Uterus (tissue), 2 donors: ENCODE measurements at regions not wholly inside any gene's neighbourhood (a gene's known extent, or its start where the extent isn't known, plus 50 kb on each side); places are given as distances from the start of the nearest gene placed in this dataset.

Source experiments
- POLR2A ChIP-seq, 2 donors: fragments of 450-650 bp; IDR thresholded peaks; one replicate each; pipeline ENCODE4 v1.6.1; 2016; ENCODE audit warnings: antibody characterized with exemption in 2 of 2, mild to moderate bottlenecking in 1 of 2, moderate library complexity in 1 of 2
- TF ChIP-seq, protein P1 (sequence below), 4 experiments: fragments of 200-600 bp in 2 of 4; fragments of 450-650 bp in 2 of 4; sonication (generic) in 2 of 4; IDR thresholded peaks; one replicate each; pipeline ENCODE4 v1.5.1; 2016 to 2019; ENCODE audit warnings: antibody characterized with exemption in 4 of 4, mild to moderate bottlenecking in 2 of 4, moderate library complexity in 1 of 4

DNA sequence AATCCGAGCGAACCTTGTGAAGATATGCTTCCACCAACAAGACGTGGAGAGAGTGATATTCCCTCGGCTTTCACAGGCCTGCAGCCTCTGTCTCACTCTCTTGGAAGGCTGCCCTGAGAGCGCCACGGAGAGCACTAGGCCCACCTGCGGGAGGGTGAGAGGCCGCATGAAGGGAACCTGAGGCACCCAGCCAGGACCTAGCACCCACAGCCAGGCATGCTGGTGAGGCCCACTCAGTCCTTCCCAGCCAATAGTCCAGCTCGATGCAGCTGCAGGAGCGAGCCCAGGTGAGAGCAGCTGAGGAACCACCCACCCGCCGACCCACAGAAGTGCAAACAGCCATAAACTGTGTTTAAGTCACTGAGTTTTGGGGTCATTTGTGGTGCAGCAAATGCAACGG lies 227.2 kb downstream of the QKI start:
- TF ChIP-seq, protein P1, sequence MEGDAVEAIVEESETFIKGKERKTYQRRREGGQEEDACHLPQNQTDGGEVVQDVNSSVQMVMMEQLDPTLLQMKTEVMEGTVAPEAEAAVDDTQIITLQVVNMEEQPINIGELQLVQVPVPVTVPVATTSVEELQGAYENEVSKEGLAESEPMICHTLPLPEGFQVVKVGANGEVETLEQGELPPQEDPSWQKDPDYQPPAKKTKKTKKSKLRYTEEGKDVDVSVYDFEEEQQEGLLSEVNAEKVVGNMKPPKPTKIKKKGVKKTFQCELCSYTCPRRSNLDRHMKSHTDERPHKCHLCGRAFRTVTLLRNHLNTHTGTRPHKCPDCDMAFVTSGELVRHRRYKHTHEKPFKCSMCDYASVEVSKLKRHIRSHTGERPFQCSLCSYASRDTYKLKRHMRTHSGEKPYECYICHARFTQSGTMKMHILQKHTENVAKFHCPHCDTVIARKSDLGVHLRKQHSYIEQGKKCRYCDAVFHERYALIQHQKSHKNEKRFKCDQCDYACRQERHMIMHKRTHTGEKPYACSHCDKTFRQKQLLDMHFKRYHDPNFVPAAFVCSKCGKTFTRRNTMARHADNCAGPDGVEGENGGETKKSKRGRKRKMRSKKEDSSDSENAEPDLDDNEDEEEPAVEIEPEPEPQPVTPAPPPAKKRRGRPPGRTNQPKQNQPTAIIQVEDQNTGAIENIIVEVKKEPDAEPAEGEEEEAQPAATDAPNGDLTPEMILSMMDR (IDR thresholded peaks at IDR 0.05) = no peak
- no peak for TF ChIP-seq POLR2A (IDR thresholded peaks at IDR 0.05)
